SH-SY5Y (cell line): ENCODE measurements at regions not wholly inside any gene's neighbourhood (a gene's known extent, or its start where the extent isn't known, plus 50 kb on each side); places are given as distances from the start of the nearest gene placed in this dataset.

Experiments
- GATA2 ChIP-seq: IDR thresholded peaks from 2 replicates; pipeline ENCODE4 v1.6.1; 2011; ENCODE audit warnings: mild to moderate bottlenecking, low read depth, low read length
- GATA3 ChIP-seq: IDR thresholded peaks from 2 replicates; pipeline ENCODE4 v1.6.1; 2011; ENCODE audit warnings: low read depth, mild to moderate bottlenecking, low read length, moderate library complexity

DNA sequence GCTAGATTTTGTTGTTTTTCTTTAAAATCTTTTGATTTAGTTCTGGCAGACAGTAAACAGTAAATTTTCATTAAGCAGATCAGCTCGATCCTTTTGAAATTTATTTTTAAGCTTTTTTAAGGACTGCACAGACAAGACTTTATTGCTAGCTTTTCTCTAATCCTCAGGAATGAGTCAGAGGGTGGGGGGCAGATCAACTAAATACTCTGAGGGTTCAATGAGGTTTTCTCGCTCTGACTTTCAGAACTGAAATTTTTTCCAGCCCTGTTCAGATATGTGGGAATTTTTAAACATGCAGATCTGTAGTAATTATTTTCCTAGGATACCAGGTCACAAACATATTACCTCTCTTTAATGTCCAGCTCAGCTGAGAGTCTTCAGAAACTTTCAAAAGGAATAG is 977.2 kb downstream of the CDH11 start:
- no peak for TF ChIP-seq GATA2
- no peak for TF ChIP-seq GATA3
